ENCODE measurements at regions not wholly inside any gene's neighbourhood (a gene's known extent, or its start where the extent isn't known, plus 50 kb on each side); places are given as distances from the start of the nearest gene placed in this dataset.
"Not testable (repeated sequence)": the region's sequence is repeated elsewhere in the genome, so short reads cannot be mapped to it uniquely, and the experiment has no call there.

GRCh38 chr1:222057162-222057561 lies 315.3 kb upstream of the DUSP10 start:
- no peaks in the 10 kb centered on the region for H3K36me3 ChIP-seq (ENCODE audit: control insufficient read depth, insufficient read depth, low read length)
- no peak overlapping the region for H3K27ac ChIP-seq (ENCODE audit: low read depth, low read length)
- peaks cover 4% of the 10 kb centered on the region for H3K27me3 Mint-ChIP-seq (ENCODE audit: insufficient read depth)
- H3K27ac Mint-ChIP-seq = no peak overlapping the region
- no peaks in the 10 kb centered on the region for H3K4me1 ChIP-seq (ENCODE audit: control insufficient read depth, insufficient read depth, low read length)
- TF ChIP-seq, protein P1, sequence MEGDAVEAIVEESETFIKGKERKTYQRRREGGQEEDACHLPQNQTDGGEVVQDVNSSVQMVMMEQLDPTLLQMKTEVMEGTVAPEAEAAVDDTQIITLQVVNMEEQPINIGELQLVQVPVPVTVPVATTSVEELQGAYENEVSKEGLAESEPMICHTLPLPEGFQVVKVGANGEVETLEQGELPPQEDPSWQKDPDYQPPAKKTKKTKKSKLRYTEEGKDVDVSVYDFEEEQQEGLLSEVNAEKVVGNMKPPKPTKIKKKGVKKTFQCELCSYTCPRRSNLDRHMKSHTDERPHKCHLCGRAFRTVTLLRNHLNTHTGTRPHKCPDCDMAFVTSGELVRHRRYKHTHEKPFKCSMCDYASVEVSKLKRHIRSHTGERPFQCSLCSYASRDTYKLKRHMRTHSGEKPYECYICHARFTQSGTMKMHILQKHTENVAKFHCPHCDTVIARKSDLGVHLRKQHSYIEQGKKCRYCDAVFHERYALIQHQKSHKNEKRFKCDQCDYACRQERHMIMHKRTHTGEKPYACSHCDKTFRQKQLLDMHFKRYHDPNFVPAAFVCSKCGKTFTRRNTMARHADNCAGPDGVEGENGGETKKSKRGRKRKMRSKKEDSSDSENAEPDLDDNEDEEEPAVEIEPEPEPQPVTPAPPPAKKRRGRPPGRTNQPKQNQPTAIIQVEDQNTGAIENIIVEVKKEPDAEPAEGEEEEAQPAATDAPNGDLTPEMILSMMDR (conservative IDR thresholded peaks at IDR 0.05) = no peak
- H3K4me3 ChIP-seq (ENCODE audit: low read length) = no peak overlapping the region
- no peaks in the 10 kb centered on the region for H3K9me3 Mint-ChIP-seq
- 94 to 100% methylated on average over 3 of the region's 3 CpGs for WGBS, 2 experiments (ENCODE audit: insufficient coverage in 1 of 2, insufficient read length in 1 of 2)
- no peak overlapping the region for H3K9ac ChIP-seq (ENCODE audit: extremely low read depth, low read length, poor library complexity, severe bottlenecking)
- DNase-seq = no peak
- H3K9me3 ChIP-seq (ENCODE audit: control insufficient read depth, low read length) = no peaks in the 10 kb centered on the region
- H3K27me3 ChIP-seq (ENCODE audit: control insufficient read depth, insufficient read depth, low read length, poor library complexity, severe bottlenecking) = no peaks in the 10 kb centered on the region
- peaks cover 13% of the 10 kb centered on the region for H3K4me1 Mint-ChIP-seq
- H3K4me3 Mint-ChIP-seq = no peak overlapping the region
- no peaks in the 10 kb centered on the region for H3K36me3 Mint-ChIP-seq (ENCODE audit: low read depth)

GRCh38 chr1:222054416-222054815 lies 312.5 kb upstream of the DUSP10 start:
- DNase-seq = no peak
- Mint-ChIP-seq H3K4me3 (no peak overlapping the region), H3K9me3 (peaks cover 4% of the 10 kb centered on the region), H3K36me3 (ENCODE audit: low read depth) (no peaks in the 10 kb centered on the region), H3K4me1 (peaks cover 10% of the 10 kb centered on the region), H3K27me3 (ENCODE audit: insufficient read depth) (peaks cover 4% of the 10 kb centered on the region), H3K27ac (no peak overlapping the region)
- no peak overlapping the region for H3K27ac ChIP-seq (ENCODE audit: low read depth, low read length)
- H3K9me3 ChIP-seq (ENCODE audit: control insufficient read depth, low read length) = peaks cover 9% of the 10 kb centered on the region
- TF ChIP-seq, protein P1 (conservative IDR thresholded peaks at IDR 0.05) = no peak
- no peaks in the 10 kb centered on the region for H3K4me1 ChIP-seq (ENCODE audit: control insufficient read depth, insufficient read depth, low read length)
- no peak overlapping the region for H3K9ac ChIP-seq (ENCODE audit: extremely low read depth, low read length, poor library complexity, severe bottlenecking)
- WGBS, 2 experiments (ENCODE audit: insufficient coverage in 1 of 2, insufficient read length in 1 of 2) = 90 to 100% methylated on average over 3 to 6 of the region's 6 CpGs
- no peak overlapping the region for H3K4me3 ChIP-seq (ENCODE audit: low read length)
- no peaks in the 10 kb centered on the region for H3K36me3 ChIP-seq (ENCODE audit: control insufficient read depth, insufficient read depth, low read length)
- H3K27me3 ChIP-seq (ENCODE audit: control insufficient read depth, insufficient read depth, low read length, poor library complexity, severe bottlenecking) = no peaks in the 10 kb centered on the region

- Histone ChIP-seq H3K4me1 (ENCODE audit: control insufficient read depth, insufficient read depth, low read length) (no peaks in the 10 kb centered on the region), H3K9me3 (ENCODE audit: control insufficient read depth, low read length) (peaks cover 9% of the 10 kb centered on the region), H3K9ac (ENCODE audit: extremely low read depth, low read length, poor library complexity, severe bottlenecking) (no peak overlapping the region), H3K27me3 (ENCODE audit: control insufficient read depth, insufficient read depth, low read length, poor library complexity, severe bottlenecking) (no peaks in the 10 kb centered on the region), H3K36me3 (ENCODE audit: control insufficient read depth, insufficient read depth, low read length) (no peaks in the 10 kb centered on the region), H3K4me3 (ENCODE audit: low read length) (no peak overlapping the region), H3K27ac (ENCODE audit: low read depth, low read length) (no peak overlapping the region)
- peaks cover 6% of the 10 kb centered on the region for H3K27me3 Mint-ChIP-seq (ENCODE audit: insufficient read depth)
- WGBS, 2 experiments (ENCODE audit: insufficient coverage in 1 of 2, insufficient read length in 1 of 2) = 91 to 100% methylated on average over 2 to 5 of the region's 5 CpGs
- DNase-seq = no peak
- H3K4me1 Mint-ChIP-seq = peaks cover 14% of the 10 kb centered on the region
- H3K4me3 Mint-ChIP-seq = no peak overlapping the region
- H3K36me3 Mint-ChIP-seq (ENCODE audit: low read depth) = no peaks in the 10 kb centered on the region
- TF ChIP-seq, protein P1 (conservative IDR thresholded peaks at IDR 0.05) = no peak
- peaks cover 6% of the 10 kb centered on the region for H3K9me3 Mint-ChIP-seq
- no peak overlapping the region for H3K27ac Mint-ChIP-seq
Observed at GRCh38 chr1:222053790-222054294, 312.0 kb upstream of the DUSP10 start.

DNA sequence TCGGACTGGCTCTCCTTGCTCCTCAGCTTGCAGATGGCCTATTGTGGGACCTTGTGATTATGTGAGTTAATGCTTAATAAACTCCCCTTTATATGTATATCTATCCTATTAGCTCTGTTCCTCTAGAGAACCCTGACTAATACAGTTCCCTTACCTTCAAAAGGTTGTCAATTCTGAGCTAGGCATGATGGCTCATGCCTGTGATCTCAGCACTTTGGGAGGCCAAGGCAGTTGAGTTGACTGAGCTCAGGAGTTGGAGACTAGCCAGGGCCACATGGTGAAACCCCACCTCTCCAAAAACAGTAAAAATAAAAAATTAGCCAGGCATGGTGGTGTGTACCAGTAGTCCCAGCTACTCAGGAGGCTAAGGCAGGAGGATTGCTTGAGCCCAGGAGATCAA lies 309.4 kb upstream of the DUSP10 start:
- 100% methylated on average over 1 of the region's 1 CpG; no CpG with 5 or more reads in 1 of the 2 experiments for WGBS, 2 experiments (ENCODE audit: insufficient coverage in 1 of 2, insufficient read length in 1 of 2)
- H3K4me3 ChIP-seq (ENCODE audit: low read length); H3K27me3 ChIP-seq (ENCODE audit: control insufficient read depth, insufficient read depth, low read length, poor library complexity, severe bottlenecking); H3K9me3 ChIP-seq (ENCODE audit: control insufficient read depth, low read length); H3K4me1 ChIP-seq (ENCODE audit: control insufficient read depth, insufficient read depth, low read length); H3K9me3 Mint-ChIP-seq; H3K36me3 Mint-ChIP-seq (ENCODE audit: low read depth); H3K27ac Mint-ChIP-seq; H3K9ac ChIP-seq (ENCODE audit: extremely low read depth, low read length, poor library complexity, severe bottlenecking); H3K36me3 ChIP-seq (ENCODE audit: control insufficient read depth, insufficient read depth, low read length); H3K4me3 Mint-ChIP-seq; H3K27ac ChIP-seq (ENCODE audit: low read depth, low read length); DNase-seq; H3K27me3 Mint-ChIP-seq (ENCODE audit: insufficient read depth): not testable (repeated sequence)
- H3K4me1 Mint-ChIP-seq = peaks cover 17% of the 10 kb centered on the region

DNA sequence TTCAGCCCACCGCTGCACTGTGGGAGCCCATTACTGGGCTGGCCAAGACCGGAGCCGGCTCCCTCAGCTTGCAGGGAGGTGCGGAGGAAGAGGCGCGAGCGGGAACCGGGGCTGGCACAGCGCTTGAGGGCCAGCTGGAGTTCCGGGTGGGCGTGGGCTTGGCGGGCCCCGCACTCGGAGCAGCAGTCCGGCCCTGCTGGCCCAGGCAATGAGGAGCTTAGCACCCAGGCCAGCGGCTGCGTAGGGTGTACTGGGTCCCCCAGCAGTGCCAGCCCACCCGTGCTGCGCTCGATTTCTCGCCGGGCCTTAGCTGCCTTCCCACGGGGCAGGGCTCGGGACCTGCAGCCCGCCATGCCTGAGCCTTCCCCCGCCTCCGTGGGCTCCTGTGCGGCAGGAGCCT lies 307.8 kb upstream of the DUSP10 start:
- 93% methylated on average over 9 to 28 of the region's 28 CpGs for WGBS, 2 experiments (ENCODE audit: insufficient coverage in 1 of 2, insufficient read length in 1 of 2)
- not testable (repeated sequence) for H3K9ac ChIP-seq (ENCODE audit: extremely low read depth, low read length, poor library complexity, severe bottlenecking); H3K27me3 Mint-ChIP-seq (ENCODE audit: insufficient read depth); H3K27me3 ChIP-seq (ENCODE audit: control insufficient read depth, insufficient read depth, low read length, poor library complexity, severe bottlenecking); H3K9me3 ChIP-seq (ENCODE audit: control insufficient read depth, low read length); H3K27ac Mint-ChIP-seq; H3K9me3 Mint-ChIP-seq; H3K36me3 ChIP-seq (ENCODE audit: control insufficient read depth, insufficient read depth, low read length); H3K36me3 Mint-ChIP-seq (ENCODE audit: low read depth); H3K4me1 ChIP-seq (ENCODE audit: control insufficient read depth, insufficient read depth, low read length); H3K4me1 Mint-ChIP-seq; H3K4me3 ChIP-seq (ENCODE audit: low read length); H3K4me3 Mint-ChIP-seq; DNase-seq; H3K27ac ChIP-seq (ENCODE audit: low read depth, low read length)
